Nephron progenitor cell (in vitro differentiated cells): ENCODE measurements at regions not wholly inside any gene's neighbourhood (a gene's known extent, or its start where the extent isn't known, plus 50 kb on each side); places are given as distances from the start of the nearest gene placed in this dataset.
A peak's percentile ranks its signal among the peaks of the same experiment; 100 is the strongest.

Experiments used
- DNase-seq: peaks from one replicate; pipeline ENCODE4 v3.0.0; 2021
- H3K27ac Mint-ChIP-seq: 2 replicates; pipeline ENCODE4 v1.8.0; 2021; ENCODE audit warnings: mild to moderate bottlenecking, moderate library complexity, mixed read lengths
- H3K27me3 Mint-ChIP-seq: 2 replicates; pipeline ENCODE4 v1.8.0; 2021; ENCODE audit warnings: mild to moderate bottlenecking, low read depth, mixed read lengths; ENCODE audit not compliant: poor library complexity
- H3K36me3 Mint-ChIP-seq: 2 replicates; pipeline ENCODE4 v1.8.0; 2021; ENCODE audit warnings: low read depth, mixed read lengths
- H3K4me1 Mint-ChIP-seq: 2 replicates; pipeline ENCODE4 v1.8.0; 2021; ENCODE audit warnings: mixed read lengths
- H3K4me3 Mint-ChIP-seq: 2 replicates; pipeline ENCODE4 v1.8.0; 2021; ENCODE audit warnings: mild to moderate bottlenecking, moderate library complexity, mixed read lengths
- H3K9me3 Mint-ChIP-seq: 2 replicates; pipeline ENCODE4 v1.8.0; 2021; ENCODE audit warnings: mild to moderate bottlenecking, moderate library complexity, mixed read lengths
- TF ChIP-seq, protein P1 (sequence below): fragments of 200-600 bp; sonication (generic); IDR thresholded peaks from 2 replicates; pipeline ENCODE4 v1.5.0; 2021; ENCODE audit warnings: antibody characterized with exemption

DNA sequence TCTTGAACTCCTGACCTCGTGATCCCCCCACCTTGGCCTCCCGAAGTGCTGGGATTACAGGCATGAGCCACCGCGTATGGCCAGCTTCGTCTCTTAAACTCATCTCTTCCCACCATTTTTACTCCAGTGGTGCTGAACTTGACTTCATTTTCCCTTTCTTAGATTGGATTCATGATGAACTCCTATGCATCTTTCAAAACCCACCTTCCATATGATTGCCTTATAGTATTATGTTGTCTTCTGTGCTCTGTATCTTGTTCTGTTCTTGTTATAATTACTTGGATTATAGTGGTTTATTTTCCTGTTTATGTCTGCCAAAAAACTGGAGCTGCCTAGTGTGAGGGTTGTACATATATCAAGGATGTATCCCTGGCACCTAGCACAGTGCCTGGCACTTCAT is 110.8 kb upstream of the GADD45A start:
- Mint-ChIP-seq H3K27ac (no peak overlapping the region), H3K4me3 (no peak overlapping the region), H3K27me3 (peaks cover 7% of the 10 kb centered on the region), H3K9me3 (no peaks in the 10 kb centered on the region), H3K4me1 (peaks cover 18% of the 10 kb centered on the region), H3K36me3 (no peaks in the 10 kb centered on the region)
- DNase-seq: no peak
- TF ChIP-seq, protein P1, sequence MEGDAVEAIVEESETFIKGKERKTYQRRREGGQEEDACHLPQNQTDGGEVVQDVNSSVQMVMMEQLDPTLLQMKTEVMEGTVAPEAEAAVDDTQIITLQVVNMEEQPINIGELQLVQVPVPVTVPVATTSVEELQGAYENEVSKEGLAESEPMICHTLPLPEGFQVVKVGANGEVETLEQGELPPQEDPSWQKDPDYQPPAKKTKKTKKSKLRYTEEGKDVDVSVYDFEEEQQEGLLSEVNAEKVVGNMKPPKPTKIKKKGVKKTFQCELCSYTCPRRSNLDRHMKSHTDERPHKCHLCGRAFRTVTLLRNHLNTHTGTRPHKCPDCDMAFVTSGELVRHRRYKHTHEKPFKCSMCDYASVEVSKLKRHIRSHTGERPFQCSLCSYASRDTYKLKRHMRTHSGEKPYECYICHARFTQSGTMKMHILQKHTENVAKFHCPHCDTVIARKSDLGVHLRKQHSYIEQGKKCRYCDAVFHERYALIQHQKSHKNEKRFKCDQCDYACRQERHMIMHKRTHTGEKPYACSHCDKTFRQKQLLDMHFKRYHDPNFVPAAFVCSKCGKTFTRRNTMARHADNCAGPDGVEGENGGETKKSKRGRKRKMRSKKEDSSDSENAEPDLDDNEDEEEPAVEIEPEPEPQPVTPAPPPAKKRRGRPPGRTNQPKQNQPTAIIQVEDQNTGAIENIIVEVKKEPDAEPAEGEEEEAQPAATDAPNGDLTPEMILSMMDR: no peak

DNA sequence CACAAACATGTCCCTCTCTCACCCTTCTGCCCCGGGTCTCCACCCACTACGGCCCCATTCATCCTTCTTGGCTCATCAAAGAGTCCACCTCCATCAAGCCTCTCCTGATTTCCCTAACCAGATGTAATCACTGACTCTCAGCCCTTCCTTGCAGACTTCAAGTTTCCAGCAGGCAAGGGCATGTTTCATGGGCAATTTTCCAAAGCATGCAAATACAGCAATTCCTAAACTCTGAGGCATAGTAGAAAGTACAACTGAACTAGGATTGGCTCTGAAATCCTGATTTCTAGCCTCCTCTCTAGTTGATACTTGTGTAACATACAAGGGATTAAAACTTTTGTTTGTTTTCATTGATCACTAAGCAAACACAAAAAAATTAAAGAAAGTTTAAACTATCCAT is 109.1 kb upstream of the GADD45A start:
- Mint-ChIP-seq H3K4me1 (peaks cover 18% of the 10 kb centered on the region), H3K4me3 (no peak overlapping the region), H3K27ac (peak overlapping the region; percentile 35), H3K9me3 (no peaks in the 10 kb centered on the region), H3K27me3 (peaks cover 4% of the 10 kb centered on the region), H3K36me3 (no peaks in the 10 kb centered on the region)
- no peak for DNase-seq
- TF ChIP-seq, protein P1: no peak

DNA sequence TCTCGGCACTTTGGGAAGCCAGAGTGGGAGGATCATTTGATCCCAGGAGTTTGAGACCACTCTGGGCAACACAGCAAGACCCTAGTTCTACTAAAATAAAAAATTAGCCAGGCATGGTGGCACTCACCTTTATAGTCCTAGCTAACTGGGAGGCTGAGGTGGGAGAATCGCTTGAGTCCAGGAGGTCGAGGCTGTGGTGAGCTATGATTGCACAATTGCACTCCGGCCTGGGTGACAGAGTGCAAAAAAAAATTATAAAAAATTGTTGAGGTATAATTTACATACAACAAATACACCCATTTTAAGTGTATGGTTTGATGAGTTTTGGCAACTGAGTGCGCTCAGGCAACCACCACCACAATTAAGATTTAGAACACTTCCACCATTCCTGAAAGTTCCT is 108.5 kb upstream of the GADD45A start:
- TF ChIP-seq, protein P1: no peak
- H3K27me3 Mint-ChIP-seq: peaks cover 4% of the 10 kb centered on the region
- H3K4me3 Mint-ChIP-seq: no peak overlapping the region
- H3K36me3 Mint-ChIP-seq: no peaks in the 10 kb centered on the region
- H3K27ac Mint-ChIP-seq: no peak overlapping the region
- peaks cover 20% of the 10 kb centered on the region for H3K4me1 Mint-ChIP-seq
- no peaks in the 10 kb centered on the region for H3K9me3 Mint-ChIP-seq
- no peak for DNase-seq

DNA sequence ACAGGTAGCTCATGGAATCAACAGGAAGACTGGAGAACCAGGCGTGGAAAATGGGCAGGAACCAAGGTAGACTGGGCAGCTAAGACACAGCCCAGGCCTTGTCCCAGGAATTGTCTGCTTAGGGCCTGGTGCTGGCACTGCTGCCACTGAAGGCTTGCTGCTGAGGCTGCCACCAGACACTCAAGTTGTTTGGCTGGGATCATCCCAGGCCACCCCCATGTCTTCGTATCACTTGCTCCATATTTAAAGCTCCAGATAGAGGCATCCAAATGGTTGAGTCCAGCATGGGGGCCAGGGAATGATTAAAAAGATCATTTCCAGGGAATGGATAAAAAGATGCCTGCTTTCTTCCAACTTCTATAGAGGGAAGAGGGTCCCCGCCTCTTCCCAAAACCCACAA is 107.4 kb upstream of the GADD45A start:
- H3K9me3 Mint-ChIP-seq: no peaks in the 10 kb centered on the region
- H3K4me1 Mint-ChIP-seq: peaks cover 28% of the 10 kb centered on the region
- DNase-seq: no peak
- no peak overlapping the region for H3K4me3 Mint-ChIP-seq
- no peaks in the 10 kb centered on the region for H3K36me3 Mint-ChIP-seq
- H3K27me3 Mint-ChIP-seq: peaks cover 4% of the 10 kb centered on the region
- TF ChIP-seq, protein P1: no peak
- H3K27ac Mint-ChIP-seq: no peak overlapping the region

DNA sequence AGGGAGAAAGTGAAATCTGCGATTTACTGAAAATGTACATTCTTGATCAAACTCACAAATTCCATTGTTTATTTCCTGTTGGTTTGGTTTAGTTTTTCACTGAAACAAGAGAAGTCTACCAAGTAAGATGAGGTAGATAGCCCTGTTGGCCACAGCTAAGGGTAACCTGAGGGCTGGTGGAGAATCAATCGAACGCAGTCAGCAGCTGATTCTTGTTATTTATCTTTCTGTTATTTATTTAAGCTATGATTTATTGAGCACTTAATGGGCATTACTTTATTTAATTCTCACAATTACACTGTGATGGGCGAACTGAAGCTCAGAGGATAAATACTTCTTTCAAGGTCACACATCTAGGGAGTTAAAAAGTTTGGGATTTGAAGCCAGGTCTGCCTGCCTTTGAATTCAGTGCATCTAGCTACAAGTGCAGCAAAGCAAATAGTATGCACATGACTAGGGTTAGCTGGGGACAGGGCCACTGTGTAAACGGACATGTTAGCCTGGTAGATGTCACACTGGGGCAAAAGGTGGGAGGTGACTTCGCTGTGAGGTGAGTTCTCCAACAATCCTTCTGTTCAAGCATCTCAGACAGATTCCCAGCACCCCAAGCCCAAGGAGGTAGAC is 106.5 kb upstream of the GADD45A start:
- Mint-ChIP-seq H3K9me3 (no peaks in the 10 kb centered on the region), H3K27ac (no peak overlapping the region), H3K36me3 (no peaks in the 10 kb centered on the region), H3K4me3 (no peak overlapping the region), H3K4me1 (peaks cover 32% of the 10 kb centered on the region), H3K27me3 (peaks cover 4% of the 10 kb centered on the region)
- no peak for DNase-seq
- TF ChIP-seq, protein P1: no peak

DNA sequence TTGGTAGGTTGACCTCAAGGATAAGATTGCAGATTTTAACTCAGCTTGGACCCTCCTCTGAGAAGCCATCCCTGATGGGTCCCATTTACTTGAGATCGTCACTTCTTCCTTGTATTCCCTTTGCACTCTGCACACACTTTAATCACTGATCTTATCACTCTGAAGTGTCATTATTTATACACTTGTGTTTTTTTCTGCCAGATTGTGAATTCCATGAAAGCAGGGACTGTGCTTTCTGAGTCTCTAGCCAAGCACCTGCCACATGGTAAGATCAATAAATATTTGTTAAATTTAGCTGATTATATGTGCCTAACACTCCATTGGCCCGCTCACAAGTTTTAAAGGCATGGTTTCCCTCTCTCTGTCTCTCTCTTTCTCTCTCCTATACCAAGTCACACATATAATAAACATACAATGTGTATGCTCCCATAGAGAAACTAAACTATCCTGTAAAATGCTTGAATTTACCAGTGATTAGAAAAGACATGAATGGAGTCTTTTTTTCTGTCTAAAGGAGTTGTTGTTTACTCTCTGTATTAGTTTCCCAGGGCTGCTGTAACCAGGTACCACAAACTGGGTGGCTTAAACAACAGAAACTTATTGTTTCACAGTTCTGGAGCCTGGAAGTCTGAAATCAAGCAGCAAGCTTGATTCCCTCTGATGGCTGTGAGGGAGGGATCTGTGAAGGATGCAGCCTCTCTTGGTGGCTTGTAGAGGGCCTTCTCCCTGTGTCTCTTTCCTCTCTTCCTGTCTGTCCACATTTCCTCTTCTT is 105.2 kb upstream of the GADD45A start:
- H3K9me3 Mint-ChIP-seq: no peaks in the 10 kb centered on the region
- H3K27ac Mint-ChIP-seq: no peak overlapping the region
- no peak for DNase-seq
- no peaks in the 10 kb centered on the region for H3K27me3 Mint-ChIP-seq
- peaks cover 30% of the 10 kb centered on the region for H3K4me1 Mint-ChIP-seq
- H3K36me3 Mint-ChIP-seq: no peaks in the 10 kb centered on the region
- no peak overlapping the region for H3K4me3 Mint-ChIP-seq
- TF ChIP-seq, protein P1: no peak
